Endothelial cell of umbilical vein (primary cell): ENCODE measurements at regions not wholly inside any gene's neighbourhood (a gene's known extent, or its start where the extent isn't known, plus 50 kb on each side); places are given as distances from the start of the nearest gene placed in this dataset.

Experiments
- BruUV-seq: library from RNA; stranded (reverse); fragments of 400-500 nt; replicated peaks from 2 replicates; lab custom pipeline; 2021; lab: Mats Ljungman, UMichigan
- CTCF ChIA-PET: fragments of 300-600, 350-600 bp; sonication (Branson Sonifier 250); formaldehyde crosslinking; loops from one replicate; lab custom pipeline; 2021; ENCODE audit warnings: antibody characterized with exemption, inconsistent platforms; lab: Charles Lee
- POLR2A ChIA-PET: fragments of 300-600, 350-600 bp; sonication (Branson Sonifier 250); formaldehyde crosslinking; loops from one replicate; lab custom pipeline; 2021; ENCODE audit warnings: antibody characterized with exemption, inconsistent platforms; lab: Charles Lee
- DNase-seq: peaks from one replicate; pipeline ENCODE4 v3.0.0-alpha.2; 2011; ENCODE audit warnings: low read depth, low spot score
- FAIRE-seq: peaks from 2 replicates; lab custom pipeline; 2011; peaks lifted over from hg19 to GRCh38; lab: Jason Lieb, UNC
- H2AFZ ChIP-seq: 2 replicates; pipeline ENCODE4 v1.6.0; 2012; ENCODE audit warnings: low read depth, low read length, control low read depth, inconsistent platforms
- H3K27ac ChIP-seq: 2 replicates; pipeline ENCODE4 v1.5.1; 2011; ENCODE audit warnings: low read depth, mild to moderate bottlenecking, control low read depth, low read length, moderate library complexity; ENCODE audit not compliant: insufficient read depth
- H3K27me3 ChIP-seq, 2 experiments: 2 replicates each; pipeline versions ENCODE4 v1.6.0 to v1.6.1; 2011; ENCODE audit warnings: low read length in 2 of 2, mixed read lengths in 1 of 2; ENCODE audit not compliant: control insufficient read depth in 2 of 2, insufficient read depth in 2 of 2
- H3K36me3 ChIP-seq, 2 experiments: 2 replicates in 1 of 2; 3 replicates in 1 of 2; pipeline ENCODE4 v1.5.1; 2011; ENCODE audit warnings: low read length in 2 of 2, mild to moderate bottlenecking in 1 of 2, moderate library complexity in 1 of 2; ENCODE audit not compliant: control insufficient read depth in 2 of 2, insufficient read depth in 2 of 2; ENCODE audit errors: extremely low read depth in 1 of 2
- H3K4me1 ChIP-seq: 3 replicates; pipeline ENCODE4 v1.5.1; 2011; ENCODE audit warnings: mild to moderate bottlenecking, low read length; ENCODE audit not compliant: control insufficient read depth, insufficient read depth; ENCODE audit errors: extremely low read depth
- H3K4me2 ChIP-seq: 2 replicates; pipeline ENCODE4 v1.6.1; 2011; ENCODE audit warnings: low read length, control low read depth, mixed read lengths; ENCODE audit not compliant: insufficient read depth
- H3K4me3 ChIP-seq, 3 experiments: fragments of 200-600 bp in 1 of 3; sonication (generic), shearing (Covaris generic) in 1 of 3; replicated peaks in 1 of 3; 2 replicates each; pipeline ENCODE4 v1.5.1; 2011 to 2016; ENCODE audit warnings: control low read depth in 3 of 3, low read length in 3 of 3, mild to moderate bottlenecking in 2 of 3, inconsistent platforms in 1 of 3, low read depth in 1 of 3, moderate library complexity in 1 of 3; ENCODE audit not compliant: insufficient read depth in 1 of 3
- H3K79me2 ChIP-seq: 2 replicates; pipeline ENCODE4 v1.6.0; 2012; ENCODE audit warnings: low read length, inconsistent platforms; ENCODE audit not compliant: control insufficient read depth, insufficient read depth
- H3K9ac ChIP-seq: replicated peaks from 2 replicates; pipeline ENCODE3; 2011; ENCODE audit warnings: low read length, control low read depth; ENCODE audit not compliant: insufficient read depth; ENCODE audit errors: extremely low read depth
- H3K9me1 ChIP-seq: replicated peaks from 3 replicates; pipeline ENCODE4 v1.6.0; 2011; ENCODE audit warnings: mild to moderate bottlenecking, low read length; ENCODE audit not compliant: control insufficient read depth, insufficient read depth; ENCODE audit errors: extremely low read depth
- H3K9me3 ChIP-seq: replicated peaks from 2 replicates; pipeline ENCODE4 v1.5.1; 2012; ENCODE audit warnings: low read length, inconsistent platforms; ENCODE audit not compliant: control insufficient read depth, insufficient read depth
- H4K20me1 ChIP-seq: replicated peaks from 2 replicates; pipeline ENCODE3; 2011; ENCODE audit warnings: mild to moderate bottlenecking, low read length; ENCODE audit not compliant: control insufficient read depth, insufficient read depth; ENCODE audit errors: extremely low read depth
- EZH2 ChIP-seq: IDR thresholded peaks from 2 replicates; pipeline ENCODE4 v1.6.1; 2012; ENCODE audit warnings: borderline replicate concordance, low read depth, mild to moderate bottlenecking, moderate library complexity, low read length, inconsistent platforms; ENCODE audit not compliant: severe bottlenecking
- FOS ChIP-seq: IDR thresholded peaks from 2 replicates; pipeline ENCODE4 v1.6.1; 2011; ENCODE audit warnings: mild to moderate bottlenecking, low read length, moderate library complexity, borderline replicate concordance; ENCODE audit not compliant: insufficient read depth
- GATA2 ChIP-seq: IDR thresholded peaks from 2 replicates; pipeline ENCODE4 v1.7.0; 2011; ENCODE audit warnings: low read depth, mild to moderate bottlenecking, moderate library complexity, mixed read lengths, low read length; ENCODE audit not compliant: insufficient read length, insufficient read depth
- JUN ChIP-seq: IDR thresholded peaks from 2 replicates; pipeline ENCODE4 v1.6.1; 2011; ENCODE audit warnings: borderline replicate concordance, low read depth; ENCODE audit not compliant: insufficient read length, insufficient read depth
- MYC ChIP-seq: IDR thresholded peaks from one replicate; pipeline ENCODE4 v1.6.1; 2011; ENCODE audit warnings: mild to moderate bottlenecking, low read depth, low read length
- POLR2A ChIP-seq: IDR thresholded peaks from 2 replicates; pipeline ENCODE4 v1.6.1; 2012; ENCODE audit warnings: low read depth, mild to moderate bottlenecking, control low read depth, low read length
- POLR2AphosphoS5 ChIP-seq: IDR thresholded peaks from 2 replicates; pipeline ENCODE4 v1.6.1; 2012; ENCODE audit warnings: low read depth, mild to moderate bottlenecking, control low read depth, low read length, moderate library complexity; ENCODE audit not compliant: insufficient read depth
- dilution Hi-C: fragments of 300-500 bp; cut with MboI; formaldehyde crosslinking; loops from one replicate; pipeline ENCODE4 v1.15.0; 2019; ENCODE audit warnings: low sequenced_read_pairs; ENCODE audit not compliant: extremely low pct_ligation_motif_present
- intact Hi-C: fragments of 100-400 bp; cut with micrococcal nuclease; formaldehyde crosslinking; loops from one replicate; pipeline ENCODE4 v1.10.0; 2022
- TF ChIP-seq, protein P1 (sequence below): IDR thresholded peaks from 2 replicates; pipeline ENCODE4 v1.6.1; 2011; ENCODE audit not compliant: insufficient read depth, insufficient read length
- TF ChIP-seq, protein P2 (sequence below), 2 donors: IDR thresholded peaks; 1 replicate in 1 of 2; 2 replicates in 1 of 2; pipeline ENCODE4 v1.5.1; 2011; ENCODE audit warnings: low read length in 2 of 2, mild to moderate bottlenecking in 2 of 2, moderate library complexity in 2 of 2, control low read depth in 1 of 2, inconsistent platforms in 1 of 2, low read depth in 1 of 2; ENCODE audit not compliant: insufficient read depth in 1 of 2; ENCODE audit errors: extremely low read depth in 1 of 2

DNA sequence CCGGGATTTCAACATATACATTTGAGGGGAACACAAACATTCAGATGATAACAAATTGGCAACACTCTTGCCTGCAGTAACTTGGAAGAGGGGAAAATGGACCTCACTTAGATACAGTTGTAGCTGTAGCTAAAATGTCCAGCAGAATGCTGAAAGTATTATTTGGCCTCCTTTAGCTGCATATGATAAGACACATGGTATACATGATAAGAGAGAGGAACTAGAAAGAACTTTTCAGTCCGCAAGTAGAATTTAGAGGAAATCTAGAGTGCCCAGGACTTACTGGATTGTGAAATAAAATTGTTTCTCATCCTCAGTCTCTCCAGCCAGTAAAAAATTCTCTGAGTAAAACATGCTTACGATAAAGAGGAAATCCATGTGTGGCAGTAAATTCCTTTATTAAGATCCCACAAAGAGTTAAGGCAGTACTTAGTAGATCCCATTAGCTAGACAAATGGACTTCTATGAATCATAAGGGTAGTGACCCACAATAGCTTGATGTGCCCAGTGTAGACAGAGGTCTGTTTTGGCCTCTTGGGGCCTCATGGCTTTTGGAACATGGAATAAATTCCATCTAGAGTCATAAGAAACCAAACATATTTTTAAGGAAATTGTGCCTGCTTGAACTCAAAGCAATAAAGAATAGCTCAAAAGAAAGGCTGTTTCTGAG lies 87.9 kb upstream of the RBM24 start:
- H4K20me1 ChIP-seq, result no peaks in the 10 kb centered on the region
- CTCF ChIA-PET, result interaction anchor here (0.8 kb wide), 1 partner anchor 12 kb away, joined by 3 read pairs; no protein-coding TSS in a partner anchor
- H3K36me3 ChIP-seq, result no peaks in the 10 kb centered on the region
- H3K9me1 ChIP-seq, result no peaks in the 10 kb centered on the region
- dilution Hi-C loops, result no loop called here
- H3K9ac ChIP-seq, result no peak overlapping the region
- TF ChIP-seq GATA2, result no peak
- no peak for TF ChIP-seq POLR2AphosphoS5
- TF ChIP-seq FOS, result no peak
- TF ChIP-seq EZH2, result no peak
- TF ChIP-seq POLR2A, result no peak
- TF ChIP-seq, protein P1, sequence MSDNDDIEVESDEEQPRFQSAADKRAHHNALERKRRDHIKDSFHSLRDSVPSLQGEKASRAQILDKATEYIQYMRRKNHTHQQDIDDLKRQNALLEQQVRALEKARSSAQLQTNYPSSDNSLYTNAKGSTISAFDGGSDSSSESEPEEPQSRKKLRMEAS, result no peak
- TF ChIP-seq JUN, result no peak
- TF ChIP-seq, protein P2, sequence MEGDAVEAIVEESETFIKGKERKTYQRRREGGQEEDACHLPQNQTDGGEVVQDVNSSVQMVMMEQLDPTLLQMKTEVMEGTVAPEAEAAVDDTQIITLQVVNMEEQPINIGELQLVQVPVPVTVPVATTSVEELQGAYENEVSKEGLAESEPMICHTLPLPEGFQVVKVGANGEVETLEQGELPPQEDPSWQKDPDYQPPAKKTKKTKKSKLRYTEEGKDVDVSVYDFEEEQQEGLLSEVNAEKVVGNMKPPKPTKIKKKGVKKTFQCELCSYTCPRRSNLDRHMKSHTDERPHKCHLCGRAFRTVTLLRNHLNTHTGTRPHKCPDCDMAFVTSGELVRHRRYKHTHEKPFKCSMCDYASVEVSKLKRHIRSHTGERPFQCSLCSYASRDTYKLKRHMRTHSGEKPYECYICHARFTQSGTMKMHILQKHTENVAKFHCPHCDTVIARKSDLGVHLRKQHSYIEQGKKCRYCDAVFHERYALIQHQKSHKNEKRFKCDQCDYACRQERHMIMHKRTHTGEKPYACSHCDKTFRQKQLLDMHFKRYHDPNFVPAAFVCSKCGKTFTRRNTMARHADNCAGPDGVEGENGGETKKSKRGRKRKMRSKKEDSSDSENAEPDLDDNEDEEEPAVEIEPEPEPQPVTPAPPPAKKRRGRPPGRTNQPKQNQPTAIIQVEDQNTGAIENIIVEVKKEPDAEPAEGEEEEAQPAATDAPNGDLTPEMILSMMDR (IDR thresholded peaks at IDR 0.05; ENCODE audit: extremely low read depth in 1 of 2, insufficient read depth in 1 of 2, low read depth in 1 of 2, low read length in 2 of 2), result no peak
- TF ChIP-seq MYC, result no peak
- intact Hi-C loops, result no loop called here
- no peaks in the 10 kb centered on the region for H3K79me2 ChIP-seq
- H3K4me1 ChIP-seq, result no peaks in the 10 kb centered on the region
- FAIRE-seq, result no peak
- H3K27ac ChIP-seq, result no peak overlapping the region
- peaks cover 0 to 2% of the 10 kb centered on the region in 2 experiments for H3K27me3 ChIP-seq
- BruUV-seq, result no TSS peak
- H2AFZ ChIP-seq, result no peak overlapping the region
- no peak overlapping the region for H3K4me3 ChIP-seq
- no peak for DNase-seq
- H3K4me2 ChIP-seq, result no peak overlapping the region
- no peaks in the 10 kb centered on the region for H3K9me3 ChIP-seq
- POLR2A ChIA-PET, result no interaction called here
